Stimulated activated CD4-positive, alpha-beta T cell treated with anti-CD3 and anti-CD28 coated beads, Interleukin-1b, Interleukin-23, amount 100 ng/mL, for 4 hours (primary cell): ENCODE measurements at regions not wholly inside any gene's neighbourhood (a gene's known extent, or its start where the extent isn't known, plus 50 kb on each side); places are given as distances from the start of the nearest gene placed in this dataset.

Experiments
- DNase-seq, 2 donors: peaks; one replicate each; pipeline ENCODE4 v3.0.0-alpha.2; 2020; ENCODE audit warnings: low read depth in 2 of 2

- no peak for DNase-seq
Observed at GRCh38 chr4:1495416-1496115, 89.3 kb upstream of the NKX1-1 start.

- DNase-seq, result no peak
Observed at GRCh38 chr4:1494416-1495315, 88.4 kb upstream of the NKX1-1 start.

GRCh38 chr4:1493540-1494287 is 87.5 kb upstream of the NKX1-1 start:
- DNase-seq, result no peak

DNA sequence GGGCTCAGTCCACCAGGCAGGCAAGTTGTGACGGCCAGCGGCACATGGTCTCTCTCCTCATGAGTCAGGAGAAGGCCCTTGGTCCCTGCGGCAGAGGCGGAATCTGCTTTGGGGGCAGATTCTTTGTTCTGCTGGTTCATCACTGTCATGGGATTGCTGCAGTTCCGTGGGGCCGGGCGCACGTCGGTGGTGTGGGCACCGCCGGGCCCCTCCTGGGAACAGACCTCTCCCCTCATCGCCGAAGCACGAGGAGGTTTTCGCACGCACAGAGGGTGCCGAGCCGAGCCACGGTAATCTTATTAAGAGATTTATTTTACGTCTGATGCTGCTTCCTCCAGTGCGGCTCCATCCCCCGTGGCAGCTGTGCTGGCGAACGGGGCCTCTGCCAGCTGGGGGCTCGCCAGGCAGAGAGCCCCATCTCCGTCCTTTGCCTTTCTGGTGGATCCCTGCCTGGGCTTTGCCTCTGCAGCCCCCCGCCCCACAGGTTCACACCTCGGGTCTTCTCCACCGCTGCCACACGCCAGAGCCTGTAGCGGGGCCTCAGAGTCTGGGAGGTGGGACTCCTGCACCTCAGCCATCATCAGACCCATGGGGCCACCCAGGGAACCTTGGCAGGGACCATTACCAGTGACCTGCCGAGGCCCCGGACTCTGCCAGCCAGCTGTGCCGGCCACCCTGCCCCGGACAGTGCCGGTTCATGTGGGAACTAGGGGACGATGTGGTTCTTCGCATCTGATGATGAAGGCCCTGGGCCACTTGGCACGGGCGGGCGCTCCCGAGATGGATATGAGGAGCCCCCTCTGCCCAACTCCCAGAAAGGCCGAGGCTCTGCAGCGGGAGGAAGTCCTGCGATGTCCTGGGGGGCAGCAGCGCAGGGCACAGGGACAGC is 86.7 kb upstream of the NKX1-1 start:
- no peak for DNase-seq

GRCh38 chr4:1492142-1492457 is 85.9 kb upstream of the NKX1-1 start:
- DNase-seq, result no peak

DNA sequence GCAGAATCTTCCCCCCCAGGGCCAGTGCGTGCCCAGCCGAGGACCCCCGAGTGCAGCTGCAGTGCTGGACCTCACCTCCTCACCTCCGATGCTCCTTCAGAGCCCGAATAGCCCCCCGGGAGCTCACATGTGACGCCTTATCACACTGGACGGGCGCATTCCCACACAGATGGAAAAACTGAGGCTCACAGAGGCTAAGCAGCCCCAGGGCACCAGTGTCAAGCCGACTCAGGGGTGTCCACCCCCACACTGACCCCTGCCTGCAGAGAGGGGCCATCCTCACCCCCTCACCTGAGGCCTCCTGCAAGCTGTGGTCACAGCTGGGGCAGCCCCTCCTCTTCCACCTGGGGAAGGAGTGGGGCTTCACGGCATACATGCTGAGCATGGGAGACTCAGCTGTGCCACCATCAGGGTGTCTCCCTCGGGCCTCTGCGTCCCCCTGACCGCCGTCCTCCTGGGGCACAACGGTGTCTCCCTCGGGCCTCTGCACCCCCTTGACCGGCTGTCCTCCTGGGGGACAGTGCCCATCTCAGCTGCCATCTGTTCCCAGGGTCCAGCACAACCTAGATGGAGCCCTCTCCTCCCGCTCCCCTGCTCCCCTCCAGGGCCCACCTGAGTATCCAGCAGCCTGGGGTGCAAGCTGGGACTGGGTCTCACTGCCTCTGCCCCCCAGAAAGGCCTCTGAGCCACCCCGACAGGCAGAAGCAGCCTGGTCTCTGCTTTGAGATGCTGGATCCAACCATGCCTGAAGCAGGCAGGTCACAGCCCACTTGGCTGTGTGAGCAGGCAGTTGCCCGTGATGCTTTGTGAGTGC is 85.3 kb upstream of the NKX1-1 start:
- no peak for DNase-seq

- no peak for DNase-seq
Observed at GRCh38 chr4:1490654-1491327, 84.5 kb upstream of the NKX1-1 start.

DNA sequence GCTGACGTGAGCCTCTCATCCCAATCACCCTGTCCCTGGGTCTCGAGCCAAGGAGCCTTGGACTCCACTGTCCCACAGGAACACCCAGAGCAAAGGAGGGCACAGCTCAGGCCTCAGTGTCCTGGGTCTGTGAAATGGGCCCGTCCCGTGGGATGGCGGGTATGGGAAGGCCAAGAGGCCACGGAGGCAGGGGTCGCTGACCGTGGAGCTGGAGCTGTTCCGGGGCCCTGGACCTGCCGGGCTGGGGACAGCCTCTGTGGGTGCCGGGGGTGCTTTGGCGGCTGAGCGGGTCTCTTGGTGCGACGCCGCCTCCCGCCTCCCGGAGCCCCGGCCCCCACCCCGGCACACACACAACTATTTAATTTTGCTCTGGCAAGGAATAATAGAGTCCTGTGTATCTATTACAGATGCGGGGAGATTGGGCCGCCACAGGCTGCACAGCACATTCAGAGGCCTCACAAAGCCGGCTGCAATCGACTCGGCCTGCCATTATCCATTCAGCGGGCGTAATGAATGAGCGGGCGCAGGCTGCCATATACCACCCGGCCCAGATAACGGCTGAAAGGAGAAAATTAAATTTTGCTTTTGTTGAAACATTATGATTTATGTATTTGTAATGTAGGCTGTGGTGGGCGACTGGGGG is 83.9 kb upstream of the NKX1-1 start:
- DNase-seq, result no peak

DNA sequence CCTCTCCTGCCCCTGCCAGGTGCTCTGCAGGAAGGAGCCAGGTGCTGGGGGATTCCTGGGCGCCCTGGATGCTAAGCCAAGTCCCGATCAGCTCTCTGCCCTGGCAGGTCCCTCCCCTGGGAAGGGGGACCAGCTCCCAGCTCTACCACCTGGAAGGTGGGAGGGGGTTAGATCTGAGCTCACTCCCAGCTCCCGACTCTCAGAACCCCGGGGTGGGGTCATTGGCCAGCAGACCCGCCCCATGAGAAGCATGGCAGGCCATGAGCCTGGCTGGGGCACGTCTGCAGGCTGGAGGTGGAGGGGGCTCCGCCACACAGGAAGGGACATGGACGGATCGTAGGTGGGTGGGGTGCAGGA is 83.4 kb upstream of the NKX1-1 start:
- DNase-seq, result no peak

GRCh38 chr4:1488831-1489638 is 82.8 kb upstream of the NKX1-1 start:
- no peak for DNase-seq

GRCh38 chr4:1488357-1488756 is 82.1 kb upstream of the NKX1-1 start:
- no peak for DNase-seq

GRCh38 chr4:1487761-1488160 is 81.5 kb upstream of the NKX1-1 start:
- DNase-seq, result no peak

GRCh38 chr4:1487106-1487505 is 80.9 kb upstream of the NKX1-1 start:
- DNase-seq, result no peak

- no peak for DNase-seq
Observed at GRCh38 chr4:1485280-1485679, 79.0 kb upstream of the NKX1-1 start.

GRCh38 chr4:1480720-1481119 is 74.5 kb upstream of the NKX1-1 start:
- no peak for DNase-seq

DNA sequence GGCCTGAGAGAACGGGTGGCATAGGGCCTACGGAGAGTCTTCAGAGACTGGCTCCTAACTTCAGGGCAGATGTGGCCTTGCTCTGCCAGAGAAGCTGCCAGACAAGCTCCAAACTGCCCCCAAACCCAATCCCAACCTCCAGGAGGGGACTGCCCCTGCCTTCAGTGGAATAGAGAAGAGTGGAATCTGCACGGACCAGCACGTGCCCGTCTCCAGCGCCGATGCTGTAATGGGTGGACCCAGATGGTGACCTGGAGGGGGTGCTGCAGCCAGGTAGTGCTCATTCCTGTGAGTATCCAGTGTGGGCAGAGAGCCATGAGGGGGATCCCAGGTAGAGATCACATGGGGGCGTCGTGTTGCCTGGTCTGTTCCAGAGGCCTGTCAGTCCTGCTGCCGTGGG is 73.2 kb upstream of the NKX1-1 start:
- no peak for DNase-seq

GRCh38 chr4:1478766-1479355 is 72.6 kb upstream of the NKX1-1 start:
- no peak for DNase-seq

- DNase-seq, result no peak
Observed at GRCh38 chr4:1477045-1477840, 71.0 kb upstream of the NKX1-1 start.
